Right hindlimb (tissue), 1 donor: ENCODE measurements at regions not wholly inside any gene's neighbourhood (a gene's known extent, or its start where the extent isn't known, plus 50 kb on each side); places are given as distances from the start of the nearest gene placed in this dataset.

Experiments used
- DNase-seq: peaks from one replicate; pipeline ENCODE4 v3.0.0-alpha.2; 2018

- DNase-seq: no peak
Observed at GRCh38 chr10:3689871-3690510, 95.0 kb downstream of the KLF6 start.

GRCh38 chr10:3687510-3688081 lies 97.4 kb downstream of the KLF6 start:
- no peak for DNase-seq

- no peak for DNase-seq
Observed at GRCh38 chr10:3685384-3685783, 99.6 kb downstream of the KLF6 start.

GRCh38 chr10:3684891-3685290 lies 100.1 kb downstream of the KLF6 start:
- DNase-seq: no peak

GRCh38 chr10:3683560-3683959 lies 101.4 kb downstream of the KLF6 start:
- no peak for DNase-seq

GRCh38 chr10:3682745-3683144 lies 102.3 kb downstream of the KLF6 start:
- no peak for DNase-seq

- DNase-seq: no peak
Observed at GRCh38 chr10:3681642-3682554, 103.1 kb downstream of the KLF6 start.

GRCh38 chr10:3679950-3680629 lies 104.9 kb downstream of the KLF6 start:
- DNase-seq: no peak

GRCh38 chr10:3678629-3679227 lies 106.3 kb downstream of the KLF6 start:
- no peak for DNase-seq

GRCh38 chr10:3676564-3676963 lies 108.4 kb downstream of the KLF6 start:
- no peak for DNase-seq

GRCh38 chr10:3672220-3672619 lies 112.8 kb downstream of the KLF6 start:
- no peak for DNase-seq

- DNase-seq: no peak
Observed at GRCh38 chr10:3671386-3671955, 113.5 kb downstream of the KLF6 start.

- DNase-seq: no peak
Observed at GRCh38 chr10:3668966-3669330, 116.1 kb downstream of the KLF6 start.

GRCh38 chr10:3668276-3668965 lies 116.6 kb downstream of the KLF6 start:
- no peak for DNase-seq

GRCh38 chr10:3666525-3667302 lies 118.3 kb downstream of the KLF6 start:
- no peak for DNase-seq

- no peak for DNase-seq
Observed at GRCh38 chr10:3665316-3665908, 119.6 kb downstream of the KLF6 start.

GRCh38 chr10:3662775-3663174 lies 122.2 kb downstream of the KLF6 start:
- no peak for DNase-seq

GRCh38 chr10:3661271-3661670 lies 123.7 kb downstream of the KLF6 start:
- DNase-seq: no peak

- DNase-seq: no peak
Observed at GRCh38 chr10:3660753-3661152, 124.3 kb downstream of the KLF6 start.

- no peak for DNase-seq
Observed at GRCh38 chr10:3659203-3659917, 125.6 kb downstream of the KLF6 start.
